A549 (cell line): ENCODE measurements at regions not wholly inside any gene's neighbourhood (a gene's known extent, or its start where the extent isn't known, plus 50 kb on each side); places are given as distances from the start of the nearest gene placed in this dataset.

ENCODE experiments used
- ATAC-seq, 2 experiments: fragments of 200-7000 bp in 1 of 2; fragments of >200 bp in 1 of 2; cut with Nextera tagmentation in 1 of 2; cut with Tn5 transposase in 1 of 2; 3 replicates each; pipeline versions ENCODE4 v1.8.0 to v1.9.1; 2018 to 2020; ENCODE audit warnings: mild to moderate bottlenecking in 1 of 2, moderate library complexity in 1 of 2
- CTCF ChIA-PET: fragments of 300-600 bp; sonication (Branson Sonifier 250); formaldehyde crosslinking; extraction: SDS; loops from one replicate; lab custom pipeline; 2021; ENCODE audit warnings: antibody characterized with exemption, inconsistent platforms; lab: Yijun Ruan, JAX
- POLR2A ChIA-PET: fragments of 350-600 bp; formaldehyde crosslinking; extraction: SDS; loops from one replicate; lab custom pipeline; 2021; ENCODE audit warnings: antibody characterized with exemption, inconsistent platforms; lab: Yijun Ruan, JAX
- DNase-seq, 2 experiments: peaks; one replicate each; pipeline versions ENCODE4 v3.0.0 to v3.0.0-alpha.2; 2011 to 2016; ENCODE audit warnings: low read depth in 1 of 2, low spot score in 1 of 2
- FAIRE-seq: peaks from 2 replicates; lab custom pipeline; 2011; peaks lifted over from hg19 to GRCh38; lab: Jason Lieb, UNC
- H3K27ac ChIP-seq, 2 experiments: fragments of >200 bp; sonication (Bioruptor Twin); formaldehyde crosslinking; 3 replicates each; pipeline ENCODE4 v1.5.1; 2016 to 2017
- H3K4me1 ChIP-seq: fragments of >200 bp; sonication (Bioruptor Twin); formaldehyde crosslinking; 3 replicates; pipeline ENCODE4 v1.6.1; 2016
- H3K4me2 ChIP-seq: fragments of >200 bp; sonication (Bioruptor Twin); formaldehyde crosslinking; 3 replicates; pipeline ENCODE4 v1.6.1; 2016
- H3K4me3 ChIP-seq: fragments of >200 bp; sonication (Bioruptor Twin); formaldehyde crosslinking; 3 replicates; pipeline ENCODE4 v1.5.1; 2016
- H3K9me3 ChIP-seq: fragments of >200 bp; sonication (Bioruptor Twin); formaldehyde crosslinking; 3 replicates; pipeline ENCODE4 v1.6.1; 2016
- CBX2 ChIP-seq: fragments of 200-600 bp; sonication (generic); IDR thresholded peaks from 2 replicates; pipeline ENCODE4 v1.6.1; 2016; ENCODE audit warnings: low read depth, mild to moderate bottlenecking, borderline replicate concordance
- CEBPB ChIP-seq, 2 experiments: fragments of >200 bp in 1 of 2; sonication (Bioruptor Twin) in 1 of 2; formaldehyde crosslinking in 1 of 2; IDR thresholded peaks; 2 replicates each; pipeline ENCODE4 v1.6.1; 2012 to 2016
- EP300 ChIP-seq, 2 experiments: fragments of >200 bp; sonication (Bioruptor Twin); formaldehyde crosslinking; IDR thresholded peaks; 2 replicates in 1 of 2; 3 replicates in 1 of 2; pipeline ENCODE4 v1.6.1; 2016 to 2017
- GATA3 ChIP-seq: IDR thresholded peaks from 2 replicates; pipeline ENCODE4 v1.6.1; 2012; ENCODE audit warnings: borderline replicate concordance
- HDAC2 ChIP-seq: fragments of 200-600 bp; sonication (generic); IDR thresholded peaks from 2 replicates; pipeline ENCODE4 v1.6.1; 2016
- HOXA7 ChIP-seq: fragments of 250-450 bp; sonication (Bioruptor Pico); IDR thresholded peaks from 2 replicates; pipeline ENCODE4 v1.5.0; 2020; ENCODE audit warnings: mild to moderate bottlenecking, moderate library complexity
- HOXB5 ChIP-seq: fragments of 250-450 bp; sonication (Bioruptor Pico); IDR thresholded peaks from 2 replicates; pipeline ENCODE4 v1.5.0; 2020; ENCODE audit warnings: mild to moderate bottlenecking, moderate library complexity
- NFE2L2 ChIP-seq: fragments of 150-350 bp; conservative IDR thresholded peaks from 2 replicates; pipeline ENCODE4 v1.6.1; 2014; ENCODE audit warnings: low read length
- PHF8 ChIP-seq: fragments of 200-600 bp; sonication (generic); IDR thresholded peaks from 2 replicates; pipeline ENCODE4 v1.6.1; 2016; ENCODE audit warnings: low read depth, mild to moderate bottlenecking, antibody characterized with exemption, moderate library complexity, borderline replicate concordance
- RAD21 ChIP-seq, 2 experiments: fragments of >200 bp in 1 of 2; sonication (Bioruptor Twin) in 1 of 2; formaldehyde crosslinking in 1 of 2; IDR thresholded peaks in 1 of 2; conservative IDR thresholded peaks in 1 of 2; 2 replicates in 1 of 2; 3 replicates in 1 of 2; pipeline ENCODE4 v1.6.1; 2012 to 2018; ENCODE audit warnings: inconsistent platforms in 1 of 2
- RARB ChIP-seq: fragments of 250-450 bp; sonication (Bioruptor Pico); IDR thresholded peaks from 2 replicates; pipeline ENCODE4 v1.8.0; 2021; ENCODE audit warnings: mild to moderate bottlenecking, moderate library complexity
- SMC3 ChIP-seq: fragments of >200 bp; sonication (Bioruptor Twin); formaldehyde crosslinking; IDR thresholded peaks from 3 replicates; pipeline ENCODE4 v1.6.1; 2018; ENCODE audit warnings: inconsistent platforms
- TP53 ChIP-seq: fragments of 250-450 bp; sonication (Bioruptor Pico); IDR thresholded peaks from 2 replicates; pipeline ENCODE4 v1.5.0; 2021; ENCODE audit warnings: mild to moderate bottlenecking, moderate library complexity
- ZC3H11A ChIP-seq: fragments of 450-650 bp; IDR thresholded peaks from 2 replicates; pipeline ENCODE4 v1.6.1; 2014; ENCODE audit warnings: antibody characterized with exemption, mild to moderate bottlenecking
- WGBS: methylation state at CpG from one replicate; pipeline ENCODE4 v1.1.6; 2017; ENCODE audit errors: missing lambda C conversion rate; 5-methylcytosine and 5-hydroxymethylcytosine counted together
- TF ChIP-seq, protein P1 (sequence below): fragments of 250-450 bp; sonication (Bioruptor Pico); IDR thresholded peaks from 2 replicates; pipeline ENCODE4 v1.5.0; 2020; ENCODE audit warnings: low read depth, mild to moderate bottlenecking, moderate library complexity
- TF ChIP-seq, protein P2 (sequence below): fragments of >200 bp; sonication (Bioruptor Twin); formaldehyde crosslinking; IDR thresholded peaks from 3 replicates; pipeline ENCODE4 v1.6.1; 2016
- TF ChIP-seq, protein P3 (sequence below): fragments of 150-350 bp; IDR thresholded peaks from 2 replicates; pipeline ENCODE4 v1.6.1; 2014; ENCODE audit warnings: low read depth, mild to moderate bottlenecking, low read length
- TF ChIP-seq, protein P4 (sequence below): IDR thresholded peaks from 2 replicates; pipeline ENCODE4 v1.6.1; 2012
- TF ChIP-seq, protein P5 (sequence below): fragments of 200-600 bp; sonication (generic); IDR thresholded peaks from 2 replicates; pipeline ENCODE4 v1.6.1; 2016; ENCODE audit warnings: antibody characterized with exemption, mild to moderate bottlenecking, moderate library complexity
- TF ChIP-seq, protein P6 (sequence below): fragments of >200 bp; sonication (Bioruptor Twin); formaldehyde crosslinking; IDR thresholded peaks from 3 replicates; pipeline ENCODE4 v1.5.1; 2016

DNA sequence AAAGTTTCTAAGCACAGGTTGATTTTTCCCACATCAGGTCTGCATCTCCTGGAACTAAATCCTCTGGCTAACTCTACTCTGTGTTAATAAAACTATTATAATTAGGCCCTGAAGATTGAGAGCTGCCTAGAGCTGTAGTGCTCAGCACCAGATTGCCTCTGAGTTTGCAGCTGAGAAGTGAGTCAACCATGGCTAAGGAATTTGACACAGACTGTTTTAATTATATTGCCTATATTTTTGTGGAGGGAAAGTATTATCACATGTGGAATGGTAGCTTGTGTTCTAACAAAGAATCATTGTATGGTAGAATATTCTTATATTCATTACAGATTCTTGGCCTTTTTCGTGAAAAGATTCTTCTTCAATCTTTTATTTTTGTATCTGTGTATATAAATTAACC, 1907.6 kb upstream of the TENM3 start:
- Histone ChIP-seq H3K4me2 (no peak overlapping the region), H3K4me1 (no peaks in the 10 kb centered on the region), H3K27ac (no peak overlapping the region), H3K4me3 (no peak overlapping the region), H3K9me3 (no peaks in the 10 kb centered on the region)
- WGBS = 9% methylated on average over 1 of the region's 1 CpG
- no peak for ATAC-seq
- no peak for FAIRE-seq
- CTCF ChIA-PET = no interaction called here
- no peak for TF ChIP-seq RAD21 (conservative IDR thresholded peaks at IDR 0.05 in 1 of 2, IDR thresholded peaks at IDR 0.05 in 1 of 2)
- no peak for TF ChIP-seq CBX2
- no peak for TF ChIP-seq PHF8
- TF ChIP-seq RARB (CRISPR knock-in tag) = no peak
- no peak for TF ChIP-seq CEBPB (IDR thresholded peaks at IDR 0.05)
- TF ChIP-seq, protein P1, sequence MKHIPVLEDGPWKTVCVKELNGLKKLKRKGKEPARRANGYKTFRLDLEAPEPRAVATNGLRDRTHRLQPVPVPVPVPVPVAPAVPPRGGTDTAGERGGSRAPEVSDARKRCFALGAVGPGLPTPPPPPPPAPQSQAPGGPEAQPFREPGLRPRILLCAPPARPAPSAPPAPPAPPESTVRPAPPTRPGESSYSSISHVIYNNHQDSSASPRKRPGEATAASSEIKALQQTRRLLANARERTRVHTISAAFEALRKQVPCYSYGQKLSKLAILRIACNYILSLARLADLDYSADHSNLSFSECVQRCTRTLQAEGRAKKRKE (CRISPR knock-in tag) = no peak
- TF ChIP-seq, protein P2, sequence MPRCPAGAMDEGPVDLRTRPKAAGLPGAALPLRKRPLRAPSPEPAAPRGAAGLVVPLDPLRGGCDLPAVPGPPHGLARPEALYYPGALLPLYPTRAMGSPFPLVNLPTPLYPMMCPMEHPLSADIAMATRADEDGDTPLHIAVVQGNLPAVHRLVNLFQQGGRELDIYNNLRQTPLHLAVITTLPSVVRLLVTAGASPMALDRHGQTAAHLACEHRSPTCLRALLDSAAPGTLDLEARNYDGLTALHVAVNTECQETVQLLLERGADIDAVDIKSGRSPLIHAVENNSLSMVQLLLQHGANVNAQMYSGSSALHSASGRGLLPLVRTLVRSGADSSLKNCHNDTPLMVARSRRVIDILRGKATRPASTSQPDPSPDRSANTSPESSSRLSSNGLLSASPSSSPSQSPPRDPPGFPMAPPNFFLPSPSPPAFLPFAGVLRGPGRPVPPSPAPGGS = no peak
- TF ChIP-seq, protein P3, sequence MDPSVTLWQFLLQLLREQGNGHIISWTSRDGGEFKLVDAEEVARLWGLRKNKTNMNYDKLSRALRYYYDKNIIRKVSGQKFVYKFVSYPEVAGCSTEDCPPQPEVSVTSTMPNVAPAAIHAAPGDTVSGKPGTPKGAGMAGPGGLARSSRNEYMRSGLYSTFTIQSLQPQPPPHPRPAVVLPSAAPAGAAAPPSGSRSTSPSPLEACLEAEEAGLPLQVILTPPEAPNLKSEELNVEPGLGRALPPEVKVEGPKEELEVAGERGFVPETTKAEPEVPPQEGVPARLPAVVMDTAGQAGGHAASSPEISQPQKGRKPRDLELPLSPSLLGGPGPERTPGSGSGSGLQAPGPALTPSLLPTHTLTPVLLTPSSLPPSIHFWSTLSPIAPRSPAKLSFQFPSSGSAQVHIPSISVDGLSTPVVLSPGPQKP = no peak
- TF ChIP-seq, protein P4, sequence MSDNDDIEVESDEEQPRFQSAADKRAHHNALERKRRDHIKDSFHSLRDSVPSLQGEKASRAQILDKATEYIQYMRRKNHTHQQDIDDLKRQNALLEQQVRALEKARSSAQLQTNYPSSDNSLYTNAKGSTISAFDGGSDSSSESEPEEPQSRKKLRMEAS = no peak
- no peak for TF ChIP-seq TP53 (CRISPR knock-in tag)
- TF ChIP-seq HOXB5 (CRISPR knock-in tag) = no peak
- TF ChIP-seq HDAC2 = no peak
- TF ChIP-seq SMC3 = no peak
- TF ChIP-seq EP300 (IDR thresholded peaks at IDR 0.05) = no peak
- TF ChIP-seq, protein P5, sequence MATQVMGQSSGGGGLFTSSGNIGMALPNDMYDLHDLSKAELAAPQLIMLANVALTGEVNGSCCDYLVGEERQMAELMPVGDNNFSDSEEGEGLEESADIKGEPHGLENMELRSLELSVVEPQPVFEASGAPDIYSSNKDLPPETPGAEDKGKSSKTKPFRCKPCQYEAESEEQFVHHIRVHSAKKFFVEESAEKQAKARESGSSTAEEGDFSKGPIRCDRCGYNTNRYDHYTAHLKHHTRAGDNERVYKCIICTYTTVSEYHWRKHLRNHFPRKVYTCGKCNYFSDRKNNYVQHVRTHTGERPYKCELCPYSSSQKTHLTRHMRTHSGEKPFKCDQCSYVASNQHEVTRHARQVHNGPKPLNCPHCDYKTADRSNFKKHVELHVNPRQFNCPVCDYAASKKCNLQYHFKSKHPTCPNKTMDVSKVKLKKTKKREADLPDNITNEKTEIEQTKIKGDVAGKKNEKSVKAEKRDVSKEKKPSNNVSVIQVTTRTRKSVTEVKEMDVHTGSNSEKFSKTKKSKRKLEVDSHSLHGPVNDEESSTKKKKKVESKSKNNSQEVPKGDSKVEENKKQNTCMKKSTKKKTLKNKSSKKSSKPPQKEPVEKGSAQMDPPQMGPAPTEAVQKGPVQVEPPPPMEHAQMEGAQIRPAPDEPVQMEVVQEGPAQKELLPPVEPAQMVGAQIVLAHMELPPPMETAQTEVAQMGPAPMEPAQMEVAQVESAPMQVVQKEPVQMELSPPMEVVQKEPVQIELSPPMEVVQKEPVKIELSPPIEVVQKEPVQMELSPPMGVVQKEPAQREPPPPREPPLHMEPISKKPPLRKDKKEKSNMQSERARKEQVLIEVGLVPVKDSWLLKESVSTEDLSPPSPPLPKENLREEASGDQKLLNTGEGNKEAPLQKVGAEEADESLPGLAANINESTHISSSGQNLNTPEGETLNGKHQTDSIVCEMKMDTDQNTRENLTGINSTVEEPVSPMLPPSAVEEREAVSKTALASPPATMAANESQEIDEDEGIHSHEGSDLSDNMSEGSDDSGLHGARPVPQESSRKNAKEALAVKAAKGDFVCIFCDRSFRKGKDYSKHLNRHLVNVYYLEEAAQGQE = no peak
- TF ChIP-seq, protein P6, sequence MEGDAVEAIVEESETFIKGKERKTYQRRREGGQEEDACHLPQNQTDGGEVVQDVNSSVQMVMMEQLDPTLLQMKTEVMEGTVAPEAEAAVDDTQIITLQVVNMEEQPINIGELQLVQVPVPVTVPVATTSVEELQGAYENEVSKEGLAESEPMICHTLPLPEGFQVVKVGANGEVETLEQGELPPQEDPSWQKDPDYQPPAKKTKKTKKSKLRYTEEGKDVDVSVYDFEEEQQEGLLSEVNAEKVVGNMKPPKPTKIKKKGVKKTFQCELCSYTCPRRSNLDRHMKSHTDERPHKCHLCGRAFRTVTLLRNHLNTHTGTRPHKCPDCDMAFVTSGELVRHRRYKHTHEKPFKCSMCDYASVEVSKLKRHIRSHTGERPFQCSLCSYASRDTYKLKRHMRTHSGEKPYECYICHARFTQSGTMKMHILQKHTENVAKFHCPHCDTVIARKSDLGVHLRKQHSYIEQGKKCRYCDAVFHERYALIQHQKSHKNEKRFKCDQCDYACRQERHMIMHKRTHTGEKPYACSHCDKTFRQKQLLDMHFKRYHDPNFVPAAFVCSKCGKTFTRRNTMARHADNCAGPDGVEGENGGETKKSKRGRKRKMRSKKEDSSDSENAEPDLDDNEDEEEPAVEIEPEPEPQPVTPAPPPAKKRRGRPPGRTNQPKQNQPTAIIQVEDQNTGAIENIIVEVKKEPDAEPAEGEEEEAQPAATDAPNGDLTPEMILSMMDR = no peak
- no peak for TF ChIP-seq ZC3H11A
- TF ChIP-seq HOXA7 = no peak
- TF ChIP-seq NFE2L2 = no peak
- no peak for TF ChIP-seq GATA3
- no peak for DNase-seq
- POLR2A ChIA-PET = no interaction called here
